AG08395 (cell line): ENCODE measurements at regions not wholly inside any gene's neighbourhood (a gene's known extent, or its start where the extent isn't known, plus 50 kb on each side); places are given as distances from the start of the nearest gene placed in this dataset.

Experiments
- DNase-seq: peaks from one replicate; pipeline ENCODE4 v3.0.0; 2012; ENCODE audit warnings: mixed read lengths, low spot score

GRCh38 chr12:39125566-39125965, 220.2 kb upstream of the CPNE8 start:
- DNase-seq = no peak

- DNase-seq = no peak
Measured at GRCh38 chr12:39124768-39125167, 219.4 kb upstream of the CPNE8 start.

DNA sequence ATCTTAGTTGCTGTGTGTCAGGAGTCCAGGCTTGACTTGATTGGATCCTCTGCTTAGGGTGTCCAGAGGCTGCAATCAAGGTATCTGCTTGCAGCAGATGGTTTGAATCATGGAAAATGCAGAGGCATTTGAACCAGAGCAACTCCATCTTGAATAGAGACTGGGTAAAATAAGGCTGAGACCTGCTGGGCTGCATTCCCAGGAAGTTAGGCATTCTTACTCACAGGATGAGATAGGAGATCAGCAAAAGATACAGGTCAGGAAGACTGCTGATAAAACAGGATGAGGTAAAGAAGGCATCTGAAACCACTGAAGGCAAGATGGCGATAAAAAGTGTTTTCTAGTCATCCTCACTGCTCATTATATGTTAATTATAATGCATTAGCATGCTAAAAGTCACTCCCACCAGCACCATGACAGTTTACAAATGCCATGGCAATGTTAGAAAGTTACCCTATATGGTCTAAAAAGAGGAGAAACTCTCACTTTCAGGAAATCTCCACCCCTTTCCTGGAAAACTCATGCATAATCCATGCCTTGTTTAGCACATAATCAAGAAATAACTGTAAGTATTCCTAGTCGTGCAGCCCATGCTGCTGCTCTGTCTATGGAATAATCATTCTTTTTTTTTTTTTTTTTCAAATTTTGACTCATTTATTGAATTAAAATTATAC, 218.3 kb upstream of the CPNE8 start:
- no peak for DNase-seq

- no peak for DNase-seq
Measured at GRCh38 chr12:39122562-39123204, 217.3 kb upstream of the CPNE8 start.

- no peak for DNase-seq
Measured at GRCh38 chr12:39116861-39117260, 211.5 kb upstream of the CPNE8 start.

DNA sequence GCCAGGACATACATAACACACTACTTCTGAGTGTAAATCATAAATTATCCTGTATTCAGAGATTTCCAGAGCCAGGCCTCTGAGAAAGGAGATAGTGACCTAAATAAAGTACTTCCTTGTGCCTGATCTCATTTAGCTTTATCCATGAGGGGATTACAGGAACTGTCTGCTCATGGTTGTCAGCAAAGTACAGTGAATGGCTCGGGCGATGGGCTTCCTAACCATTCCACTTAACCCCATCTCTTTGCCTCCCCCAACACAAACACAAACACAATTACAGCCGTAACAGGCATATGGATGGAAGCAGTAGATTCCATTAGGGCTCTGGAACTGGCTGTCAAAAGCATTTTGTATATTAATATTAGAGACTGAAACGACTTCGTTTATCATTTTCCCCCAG, 206.7 kb upstream of the CPNE8 start:
- DNase-seq = no peak

DNA sequence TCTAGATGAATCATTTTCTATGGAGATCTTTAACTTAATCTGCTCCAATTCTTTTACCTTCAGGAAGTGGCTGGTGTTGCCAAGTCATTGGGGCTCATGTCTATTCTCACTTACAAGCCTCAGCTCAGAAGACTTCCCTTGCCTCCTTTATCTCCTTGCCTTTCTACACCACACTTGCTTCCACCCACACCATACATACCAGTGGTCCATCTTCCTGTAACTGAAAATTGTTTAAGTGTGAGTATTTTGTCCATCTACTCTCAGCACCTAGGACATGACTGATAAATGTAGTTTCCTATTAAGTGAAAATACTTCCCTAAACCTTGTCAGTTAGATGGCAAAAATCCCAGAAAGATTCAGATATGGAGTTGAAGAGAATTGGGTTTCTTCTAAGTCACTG, 199.7 kb upstream of the CPNE8 start:
- no peak for DNase-seq

- peak; percentile 70 for DNase-seq
Measured at GRCh38 chr12:39103552-39104165, 198.3 kb upstream of the CPNE8 start.

DNA sequence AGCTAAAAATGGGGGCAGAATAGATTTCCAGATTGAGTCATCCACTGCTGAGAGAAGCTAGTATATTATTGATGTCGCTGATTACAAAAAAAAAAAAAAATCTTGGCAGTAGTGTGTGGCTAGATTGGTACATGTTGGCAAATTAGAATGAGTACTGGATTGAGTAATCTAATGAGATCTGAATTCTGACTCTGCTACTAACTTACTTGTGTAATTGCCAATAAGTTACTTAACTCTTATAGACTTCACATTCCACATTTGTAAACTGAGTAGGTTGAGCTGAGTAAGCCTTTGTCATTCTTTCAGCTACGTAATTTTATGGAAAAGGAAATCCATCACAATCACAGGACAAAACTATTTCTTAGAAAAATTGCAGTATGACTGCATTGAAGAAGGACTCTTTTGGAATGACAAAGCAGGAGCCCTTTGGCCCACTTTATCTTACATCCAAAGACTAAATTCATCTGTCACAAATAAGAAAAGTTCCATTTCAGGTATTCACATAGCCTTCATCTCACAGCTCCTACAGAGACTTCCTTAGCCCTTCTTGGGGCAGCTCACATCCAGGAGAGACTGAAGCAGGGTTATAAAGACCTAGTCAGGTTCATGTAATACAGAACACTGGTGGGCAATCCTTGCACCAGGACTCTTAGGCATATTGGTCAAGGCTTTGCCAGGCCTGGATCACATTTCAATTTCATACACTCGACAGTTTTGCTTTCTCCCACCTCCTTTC, 197.3 kb upstream of the CPNE8 start:
- no peak for DNase-seq

DNA sequence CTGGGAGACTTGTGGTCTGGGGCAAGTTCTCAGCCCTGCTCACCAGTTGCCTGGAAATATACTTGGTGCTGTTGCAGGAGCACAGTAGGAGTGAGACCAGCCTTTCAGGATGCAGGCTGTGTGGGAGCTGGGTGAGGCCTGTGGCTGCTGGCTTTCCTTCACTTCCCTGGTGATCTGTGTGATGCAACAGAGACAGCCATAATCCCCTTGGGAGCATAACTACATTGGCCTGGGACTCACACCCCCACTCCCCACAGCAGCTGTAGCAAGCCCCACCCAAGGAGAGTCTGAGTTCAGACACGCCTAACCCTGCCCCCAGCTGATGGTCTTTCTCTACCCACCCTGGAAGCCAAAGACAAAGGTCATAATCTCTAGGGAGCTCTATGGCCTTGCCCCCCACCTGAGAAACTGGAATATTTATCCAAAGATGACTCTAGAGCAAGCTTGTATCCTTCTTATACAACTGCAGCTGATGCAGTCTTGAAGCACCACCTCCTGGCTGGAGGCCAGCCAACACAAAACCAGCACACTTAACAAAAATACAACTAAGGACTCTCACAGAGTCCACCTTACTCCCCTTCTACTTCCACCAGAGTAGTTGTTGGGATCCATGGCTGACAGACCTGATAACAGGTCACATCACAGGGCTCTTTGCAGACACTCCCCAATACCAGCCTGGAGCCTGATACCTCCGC, 190.4 kb upstream of the CPNE8 start:
- DNase-seq = no peak

- no peak for DNase-seq
Measured at GRCh38 chr12:39081910-39082309, 176.5 kb upstream of the CPNE8 start.

GRCh38 chr12:39077226-39077625, 171.8 kb upstream of the CPNE8 start:
- DNase-seq = no peak

- DNase-seq = no peak
Measured at GRCh38 chr12:39074063-39074462, 168.7 kb upstream of the CPNE8 start.

DNA sequence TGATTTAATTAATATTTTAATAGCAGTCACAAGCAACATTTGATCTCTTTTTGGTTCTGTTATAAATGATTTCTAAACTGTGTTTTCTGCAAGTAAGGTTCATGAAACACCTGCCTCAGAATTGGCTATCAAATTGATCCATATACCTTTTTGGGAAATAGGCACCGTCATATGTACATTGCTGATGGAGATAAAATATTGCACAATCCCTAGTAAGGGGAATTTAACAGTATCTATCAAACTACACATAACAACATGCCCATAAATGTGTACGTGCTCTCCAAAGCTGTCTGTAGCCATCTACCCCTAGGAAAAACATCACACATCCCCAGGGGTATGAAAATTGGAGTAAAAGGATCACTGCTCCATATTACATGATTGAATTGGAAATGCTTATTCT, 167.3 kb upstream of the CPNE8 start:
- DNase-seq = no peak

GRCh38 chr12:39071611-39072010, 166.2 kb upstream of the CPNE8 start:
- no peak for DNase-seq

GRCh38 chr12:39070775-39071174, 165.4 kb upstream of the CPNE8 start:
- DNase-seq = no peak

DNA sequence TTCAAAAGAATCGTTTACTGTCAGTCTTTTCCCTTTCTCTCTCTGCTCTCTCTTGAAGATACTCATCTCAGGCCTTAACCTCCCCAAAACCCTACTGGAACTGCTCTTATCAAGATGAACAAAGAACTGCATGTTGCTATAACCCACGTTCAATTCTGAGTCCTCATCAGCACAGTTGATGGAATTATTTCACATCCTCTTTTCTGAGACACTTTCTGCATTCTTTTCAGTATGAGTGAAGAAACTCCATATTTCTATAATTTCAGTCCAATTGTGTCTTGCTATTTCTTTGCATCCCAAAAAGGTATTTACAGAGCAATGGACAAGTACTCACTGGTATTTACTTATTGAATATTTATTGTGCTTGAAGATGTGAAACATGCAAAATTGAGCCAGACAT, 160.1 kb upstream of the CPNE8 start:
- DNase-seq = no peak

DNA sequence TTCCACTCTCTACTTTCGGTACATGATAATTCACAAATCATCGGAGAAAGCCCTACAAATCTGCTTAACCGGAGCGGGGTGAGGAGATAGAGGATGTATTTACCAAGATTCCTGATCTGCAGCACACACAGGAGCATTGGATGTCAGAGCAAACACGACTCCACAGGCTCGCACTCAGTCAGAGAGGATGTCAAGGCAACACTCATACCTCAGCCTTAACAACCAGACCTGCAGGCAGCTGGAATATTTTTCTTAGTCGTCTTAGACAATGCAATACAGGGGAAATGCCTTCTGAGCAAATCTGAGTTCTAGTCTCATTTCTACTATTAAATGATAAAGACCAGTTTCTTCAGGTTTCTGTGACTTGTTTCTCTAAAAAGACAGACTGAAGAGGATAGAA, 159.3 kb upstream of the CPNE8 start:
- DNase-seq = no peak

DNA sequence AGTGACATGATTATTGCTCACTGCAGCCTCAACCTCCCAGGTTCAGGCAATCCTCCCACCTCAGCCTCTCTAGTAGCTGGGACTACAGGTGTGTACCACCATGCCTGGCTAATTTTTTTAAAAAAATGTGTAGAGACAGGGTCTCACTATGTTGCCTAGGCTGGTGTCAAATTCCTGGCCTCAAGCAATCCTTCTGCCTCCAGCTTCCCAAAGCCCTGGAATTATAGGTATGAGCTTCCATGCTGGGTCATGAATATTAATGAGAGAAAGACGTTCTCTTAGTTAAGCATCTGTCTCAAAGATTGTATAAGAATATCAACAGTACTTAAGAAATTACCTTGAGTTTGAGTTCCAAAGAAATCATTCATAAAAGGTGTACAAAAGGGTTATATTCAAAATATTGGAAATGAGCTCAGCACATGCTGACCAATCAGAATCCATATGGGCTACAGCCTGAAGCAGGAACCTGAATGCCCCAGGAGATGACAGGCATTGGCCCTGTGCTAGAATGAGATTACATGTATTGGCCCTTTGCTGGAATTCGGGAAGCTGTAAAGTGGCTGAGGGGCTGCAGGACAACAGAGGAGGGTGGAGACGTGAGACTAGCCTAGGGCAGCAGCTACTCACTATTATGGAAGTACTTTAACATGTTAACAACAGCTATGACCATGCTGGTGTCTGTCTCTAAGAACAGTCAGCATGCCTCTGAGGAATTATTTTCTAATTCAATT, 157.0 kb upstream of the CPNE8 start:
- no peak for DNase-seq

DNA sequence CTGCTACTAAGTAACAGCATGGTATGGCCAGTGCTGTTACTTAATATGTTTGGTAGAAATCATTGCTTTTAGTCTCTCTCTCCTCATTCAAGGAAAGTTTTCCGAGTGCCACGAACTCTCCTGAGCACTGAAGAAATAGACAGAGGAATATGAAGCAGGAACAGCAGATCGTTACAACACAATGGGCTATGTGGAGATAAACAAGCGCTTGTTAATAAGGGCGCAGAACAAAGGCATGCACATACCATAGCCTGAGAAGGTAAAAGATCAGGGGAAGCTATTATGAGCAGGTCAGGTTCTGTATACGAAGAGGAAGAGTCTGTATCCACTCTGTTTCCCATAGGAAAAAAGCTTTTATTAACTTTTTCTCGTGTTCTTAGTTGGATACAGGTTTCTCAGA, 156.2 kb upstream of the CPNE8 start:
- no peak for DNase-seq

DNA sequence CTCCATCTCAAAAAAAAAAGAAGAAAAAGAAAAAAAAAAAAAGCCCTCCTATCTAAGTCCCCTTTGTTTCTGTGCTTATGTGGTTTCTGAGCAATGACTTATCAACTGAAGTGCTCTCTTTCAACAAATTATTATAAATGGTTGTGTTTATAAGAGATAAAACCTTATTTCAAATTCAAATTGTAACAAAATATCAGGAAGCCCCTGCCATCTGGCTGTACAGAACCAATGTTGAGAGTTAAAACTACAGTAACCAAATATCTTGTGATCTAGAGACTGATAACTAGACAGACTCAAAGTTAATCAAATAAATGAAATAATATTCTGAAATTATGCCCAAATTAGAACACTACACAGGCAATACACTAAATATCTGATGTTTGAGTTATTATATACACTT, 143.0 kb upstream of the CPNE8 start:
- DNase-seq = no peak
